ENCODE measurements at regions not wholly inside any gene's neighbourhood (a gene's known extent, or its start where the extent isn't known, plus 50 kb on each side); places are given as distances from the start of the nearest gene placed in this dataset.

GRCh38 chr3:6791161-6791560 is 69.8 kb upstream of the GRM7 start:
- Histone ChIP-seq H3K36me3 (ENCODE audit: insufficient read depth, low read length) (no peaks in the 10 kb centered on the region), H4K20me1 (ENCODE audit: insufficient read depth) (no peaks in the 10 kb centered on the region), H3K9me3 (ENCODE audit: low read length) (no peaks in the 10 kb centered on the region), H3K9ac (ENCODE audit: low read length) (no peak overlapping the region), H3K27me3 (ENCODE audit: insufficient read depth, low read depth, low read length) (no peaks in the 10 kb centered on the region), H3K9me2 (ENCODE audit: insufficient read depth, low read length) (no peaks in the 10 kb centered on the region), H3K4me2 (ENCODE audit: low read length) (no peak overlapping the region), H2AFZ (ENCODE audit: low read depth, low read length) (no peak overlapping the region), H3K4me3 (ENCODE audit: low read length) (no peak overlapping the region), H3K79me2 (replicated peaks; ENCODE audit: insufficient read depth, low read length) (no peaks in the 10 kb centered on the region), H3F3A (ENCODE audit: insufficient read depth, low read length, poor library complexity, severe bottlenecking) (no peaks in the 10 kb centered on the region), H3K27ac (ENCODE audit: low read length) (no peak overlapping the region)
- TF ChIP-seq EZH2 (IDR thresholded peaks at IDR 0.05; ENCODE audit: borderline replicate concordance, insufficient read depth, low read length, poor library complexity, severe bottlenecking) (no peak), MXI1 (conservative IDR thresholded peaks at IDR 0.05; ENCODE audit: poor library complexity, severe bottlenecking) (no peak), CTCF (IDR thresholded peaks at IDR 0.05; ENCODE audit: poor library complexity, severe bottlenecking) (peak; percentile 66), EP300 (conservative IDR thresholded peaks at IDR 0.05; ENCODE audit: poor library complexity, severe bottlenecking) (no peak), SMC3 (conservative IDR thresholded peaks at IDR 0.05; ENCODE audit: poor library complexity) (peak; percentile 74), REST (IDR thresholded peaks at IDR 0.05; ENCODE audit: borderline replicate concordance) (no peak), TAF1 (IDR thresholded peaks at IDR 0.05; ENCODE audit: low read depth) (no peak), POLR2AphosphoS5 (IDR thresholded peaks at IDR 0.05) (no peak), RAD21 (conservative IDR thresholded peaks at IDR 0.05) (peak; percentile 78)

- Histone ChIP-seq H3K9me3 (ENCODE audit: low read length) (no peaks in the 10 kb centered on the region), H3K36me3 (ENCODE audit: insufficient read depth, low read length) (no peaks in the 10 kb centered on the region), H2AFZ (ENCODE audit: low read depth, low read length) (no peak overlapping the region), H3K27ac (ENCODE audit: low read length) (no peak overlapping the region), H3K27me3 (ENCODE audit: insufficient read depth, low read depth, low read length) (no peaks in the 10 kb centered on the region), H3K4me3 (ENCODE audit: low read length) (no peak overlapping the region), H4K20me1 (ENCODE audit: insufficient read depth) (no peaks in the 10 kb centered on the region), H3K9me2 (ENCODE audit: insufficient read depth, low read length) (no peaks in the 10 kb centered on the region), H3K9ac (ENCODE audit: low read length) (no peak overlapping the region), H3K4me2 (ENCODE audit: low read length) (no peak overlapping the region), H3F3A (ENCODE audit: insufficient read depth, low read length, poor library complexity, severe bottlenecking) (no peaks in the 10 kb centered on the region), H3K79me2 (replicated peaks; ENCODE audit: insufficient read depth, low read length) (no peaks in the 10 kb centered on the region)
- TF ChIP-seq EP300 (conservative IDR thresholded peaks at IDR 0.05; ENCODE audit: poor library complexity, severe bottlenecking) = no peak
- peak; percentile 35 for TF ChIP-seq CTCF (IDR thresholded peaks at IDR 0.05; ENCODE audit: poor library complexity, severe bottlenecking)
- peak; percentile 21 for TF ChIP-seq RAD21 (conservative IDR thresholded peaks at IDR 0.05)
Observed at GRCh38 chr3:6799264-6799915, 61.5 kb upstream of the GRM7 start.
